Dendritic cell treated with granulocyte-macrophage colony-stimulating factor and Interleukin-4, amounts not matched to agents 40 ng/mL and 50 ng/mL, for 4 days (primary cell): ENCODE measurements at regions not wholly inside any gene's neighbourhood (a gene's known extent, or its start where the extent isn't known, plus 50 kb on each side); places are given as distances from the start of the nearest gene placed in this dataset.
"Not testable (repeated sequence)": the region's sequence is repeated elsewhere in the genome, so short reads cannot be mapped to it uniquely, and the experiment has no call there.

Experiments used
- H3K27ac Mint-ChIP-seq: one replicate; pipeline ENCODE4 v1.8.0; 2022; ENCODE audit warnings: mild to moderate bottlenecking, mixed read lengths
- H3K27me3 Mint-ChIP-seq: one replicate; pipeline ENCODE4 v1.8.0; 2022; ENCODE audit warnings: mild to moderate bottlenecking, mixed read lengths
- H3K36me3 Mint-ChIP-seq: one replicate; pipeline ENCODE4 v1.8.0; 2022; ENCODE audit warnings: low read depth, mixed read lengths
- H3K4me1 Mint-ChIP-seq: one replicate; pipeline ENCODE4 v1.8.0; 2022; ENCODE audit warnings: low read depth, mixed read lengths
- H3K4me3 Mint-ChIP-seq: one replicate; pipeline ENCODE4 v1.8.0; 2022; ENCODE audit warnings: mild to moderate bottlenecking, moderate library complexity, mixed read lengths
- H3K9me3 Mint-ChIP-seq: one replicate; pipeline ENCODE4 v1.8.0; 2022; ENCODE audit warnings: mixed read lengths
- intact Hi-C: fragments of 100-400 bp; cut with micrococcal nuclease; formaldehyde crosslinking; loops from one replicate; pipeline ENCODE4 v1.15.0; 2022

GRCh38 chr18:70826571-70826970 lies 537.7 kb downstream of the SOCS6 start:
- no peaks in the 10 kb centered on the region for H3K36me3 Mint-ChIP-seq
- intact Hi-C loops: no loop called here
- H3K4me3 Mint-ChIP-seq: no peak overlapping the region
- H3K9me3 Mint-ChIP-seq: no peaks in the 10 kb centered on the region
- no peak overlapping the region for H3K27ac Mint-ChIP-seq
- no peaks in the 10 kb centered on the region for H3K27me3 Mint-ChIP-seq
- no peaks in the 10 kb centered on the region for H3K4me1 Mint-ChIP-seq

GRCh38 chr18:70822691-70823090 lies 533.8 kb downstream of the SOCS6 start:
- Mint-ChIP-seq H3K27ac (no peak overlapping the region), H3K4me1 (no peaks in the 10 kb centered on the region), H3K4me3 (no peak overlapping the region), H3K27me3 (no peaks in the 10 kb centered on the region), H3K9me3 (no peaks in the 10 kb centered on the region), H3K36me3 (no peaks in the 10 kb centered on the region)
- intact Hi-C loops: no loop called here

- Mint-ChIP-seq H3K27me3 (no peaks in the 10 kb centered on the region), H3K4me1 (no peaks in the 10 kb centered on the region), H3K27ac (no peak overlapping the region), H3K36me3 (no peaks in the 10 kb centered on the region), H3K4me3 (no peak overlapping the region), H3K9me3 (no peaks in the 10 kb centered on the region)
- intact Hi-C loops: no loop called here
These were observed 533.3 kb downstream of the SOCS6 start for GRCh38 chr18:70822117-70822516.

GRCh38 chr18:70808481-70809056 lies 519.7 kb downstream of the SOCS6 start:
- intact Hi-C loops: no loop called here
- Mint-ChIP-seq H3K4me1 (no peaks in the 10 kb centered on the region), H3K36me3 (no peaks in the 10 kb centered on the region), H3K27ac (no peak overlapping the region), H3K9me3 (peaks cover 28% of the 10 kb centered on the region), H3K27me3 (no peaks in the 10 kb centered on the region), H3K4me3 (no peak overlapping the region)

GRCh38 chr18:70781860-70782453 lies 493.1 kb downstream of the SOCS6 start:
- Mint-ChIP-seq H3K27me3 (no peaks in the 10 kb centered on the region), H3K36me3 (no peaks in the 10 kb centered on the region), H3K27ac (no peak overlapping the region), H3K9me3 (no peaks in the 10 kb centered on the region), H3K4me3 (no peak overlapping the region), H3K4me1 (no peaks in the 10 kb centered on the region)
- intact Hi-C loops: no loop called here

- H3K4me1 Mint-ChIP-seq, H3K27me3 Mint-ChIP-seq, H3K36me3 Mint-ChIP-seq, H3K4me3 Mint-ChIP-seq, H3K27ac Mint-ChIP-seq: not testable (repeated sequence)
- H3K9me3 Mint-ChIP-seq: peaks cover 18% of the 10 kb centered on the region
- intact Hi-C loops: loop anchor here (10.0 kb wide), 1 partner anchor 51 kb away; no protein-coding TSS in a partner anchor
These were observed 477.4 kb downstream of the SOCS6 start for GRCh38 chr18:70766254-70766653.

- Mint-ChIP-seq H3K9me3 (peaks cover 26% of the 10 kb centered on the region), H3K4me3 (no peak overlapping the region), H3K36me3 (no peaks in the 10 kb centered on the region), H3K4me1 (no peaks in the 10 kb centered on the region), H3K27ac (no peak overlapping the region), H3K27me3 (no peaks in the 10 kb centered on the region)
- intact Hi-C loops: loop anchor here (10.0 kb wide), 1 partner anchor 48 kb away; no protein-coding TSS in a partner anchor
These were observed 474.0 kb downstream of the SOCS6 start for GRCh38 chr18:70762812-70763211.

- Mint-ChIP-seq H3K4me3 (no peak overlapping the region), H3K9me3 (peaks cover 39% of the 10 kb centered on the region), H3K4me1 (no peaks in the 10 kb centered on the region), H3K27ac (no peak overlapping the region), H3K36me3 (no peaks in the 10 kb centered on the region), H3K27me3 (no peaks in the 10 kb centered on the region)
- intact Hi-C loops: no loop called here
These were observed 469.9 kb downstream of the SOCS6 start for GRCh38 chr18:70758780-70759179.

- Mint-ChIP-seq H3K27me3 (no peaks in the 10 kb centered on the region), H3K4me3 (no peak overlapping the region), H3K4me1 (no peaks in the 10 kb centered on the region), H3K9me3 (peaks cover 55% of the 10 kb centered on the region), H3K36me3 (no peaks in the 10 kb centered on the region), H3K27ac (no peak overlapping the region)
- intact Hi-C loops: no loop called here
These were observed 465.6 kb downstream of the SOCS6 start for GRCh38 chr18:70754486-70754885.

- Mint-ChIP-seq H3K9me3 (peaks cover 20% of the 10 kb centered on the region), H3K27ac (no peak overlapping the region), H3K4me3 (no peak overlapping the region), H3K4me1 (no peaks in the 10 kb centered on the region), H3K27me3 (no peaks in the 10 kb centered on the region), H3K36me3 (no peaks in the 10 kb centered on the region)
- intact Hi-C loops: no loop called here
These were observed 444.1 kb downstream of the SOCS6 start for GRCh38 chr18:70732916-70733315.

- Mint-ChIP-seq H3K36me3 (no peaks in the 10 kb centered on the region), H3K9me3 (peaks cover 19% of the 10 kb centered on the region), H3K4me1 (no peaks in the 10 kb centered on the region), H3K4me3 (no peak overlapping the region), H3K27ac (no peak overlapping the region), H3K27me3 (no peaks in the 10 kb centered on the region)
- intact Hi-C loops: no loop called here
These were observed 443.3 kb downstream of the SOCS6 start for GRCh38 chr18:70732188-70732587.

- intact Hi-C loops: no loop called here
- no peak overlapping the region for H3K27ac Mint-ChIP-seq
- no peak overlapping the region for H3K4me3 Mint-ChIP-seq
- H3K4me1 Mint-ChIP-seq: no peaks in the 10 kb centered on the region
- no peaks in the 10 kb centered on the region for H3K27me3 Mint-ChIP-seq
- H3K36me3 Mint-ChIP-seq: no peaks in the 10 kb centered on the region
- peaks cover 30% of the 10 kb centered on the region for H3K9me3 Mint-ChIP-seq
These were observed 431.8 kb downstream of the SOCS6 start for GRCh38 chr18:70720607-70721006.

GRCh38 chr18:70709720-70710119 lies 420.9 kb downstream of the SOCS6 start:
- H3K9me3 Mint-ChIP-seq: peaks cover 60% of the 10 kb centered on the region
- H3K27me3 Mint-ChIP-seq: no peaks in the 10 kb centered on the region
- H3K27ac Mint-ChIP-seq: no peak overlapping the region
- intact Hi-C loops: loop anchor here (10.0 kb wide), 1 partner anchor 55 kb away; no protein-coding TSS in a partner anchor
- no peak overlapping the region for H3K4me3 Mint-ChIP-seq
- no peaks in the 10 kb centered on the region for H3K36me3 Mint-ChIP-seq
- no peaks in the 10 kb centered on the region for H3K4me1 Mint-ChIP-seq

- H3K27me3 Mint-ChIP-seq: no peaks in the 10 kb centered on the region
- intact Hi-C loops: no loop called here
- no peaks in the 10 kb centered on the region for H3K36me3 Mint-ChIP-seq
- H3K9me3 Mint-ChIP-seq: peaks cover 56% of the 10 kb centered on the region
- H3K4me1 Mint-ChIP-seq: no peaks in the 10 kb centered on the region
- no peak overlapping the region for H3K27ac Mint-ChIP-seq
- no peak overlapping the region for H3K4me3 Mint-ChIP-seq
These were observed 420.3 kb downstream of the SOCS6 start for GRCh38 chr18:70709144-70709543.

GRCh38 chr18:70705831-70706416 lies 417.1 kb downstream of the SOCS6 start:
- H3K9me3 Mint-ChIP-seq: peaks cover 38% of the 10 kb centered on the region
- no peak overlapping the region for H3K4me3 Mint-ChIP-seq
- H3K36me3 Mint-ChIP-seq: no peaks in the 10 kb centered on the region
- no peaks in the 10 kb centered on the region for H3K4me1 Mint-ChIP-seq
- no peak overlapping the region for H3K27ac Mint-ChIP-seq
- intact Hi-C loops: no loop called here
- H3K27me3 Mint-ChIP-seq: no peaks in the 10 kb centered on the region
